Colonic mucosa (tissue), 4 donors: ENCODE measurements at regions not wholly inside any gene's neighbourhood (a gene's known extent, or its start where the extent isn't known, plus 50 kb on each side); places are given as distances from the start of the nearest gene placed in this dataset.

ENCODE experiments used
- DNase-seq: peaks from one replicate; pipeline ENCODE4 v3.0.0-alpha.2; 2020
- H3K27ac ChIP-seq: fragments of 200-600 bp; one replicate; pipeline ENCODE4 v1.8.0; 2021
- H3K27me3 ChIP-seq: fragments of 200-600 bp; one replicate; pipeline ENCODE4 v1.8.0; 2021
- H3K36me3 ChIP-seq: fragments of 200-600 bp; one replicate; pipeline ENCODE4 v1.8.0; 2021
- H3K4me1 ChIP-seq: fragments of 200-600 bp; one replicate; pipeline ENCODE4 v1.8.0; 2021; ENCODE audit warnings: mild to moderate bottlenecking
- H3K4me3 ChIP-seq: fragments of 200-600 bp; one replicate; pipeline ENCODE4 v1.8.0; 2021
- H3K9ac ChIP-seq, 2 donors: one replicate each; pipeline ENCODE4 v1.7.0; 2013; ENCODE audit warnings: control low read depth in 2 of 2, low read depth in 2 of 2, low read length in 2 of 2
- H3K9me3 ChIP-seq: fragments of 200-600 bp; one replicate; pipeline ENCODE4 v1.8.0; 2021
- intact Hi-C: fragments of 100-400 bp; cut with DNase I; formaldehyde crosslinking; loops from one replicate; pipeline ENCODE4 v1.14.1; 2022
- TF ChIP-seq, protein P1 (sequence below): fragments of 200-600 bp; IDR thresholded peaks from one replicate; pipeline ENCODE4 v1.8.0; 2022; ENCODE audit warnings: antibody characterized with exemption, mild to moderate bottlenecking
- donor health status: healthy.
- donor health status: DM: no; HTN: no; CAD: no.
- donor health status: DM: no; HTN: no; CAD: no.

DNA sequence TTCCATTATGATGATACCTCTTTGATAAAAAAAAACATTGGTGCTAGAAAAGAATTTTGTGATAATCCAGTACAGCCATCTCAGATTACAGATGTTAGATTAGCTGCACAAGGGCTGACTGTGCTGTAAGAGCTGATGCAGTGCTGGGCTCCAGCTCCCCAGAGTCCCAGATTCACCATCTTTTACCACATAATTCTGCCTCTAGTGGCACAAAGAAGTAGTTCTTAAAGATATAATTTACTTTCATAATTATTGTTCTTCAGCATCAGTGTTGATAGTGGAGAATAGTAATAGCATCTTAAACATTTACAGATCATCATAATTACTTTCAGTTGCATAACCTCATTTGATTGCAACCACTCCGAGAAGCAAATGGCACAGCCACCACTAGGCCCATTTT is 262.1 kb downstream of the BRINP2 start:
- DNase-seq, result no peak
- Histone ChIP-seq H3K4me1 (no peaks in the 10 kb centered on the region), H3K27ac (no peak overlapping the region), H3K36me3 (no peaks in the 10 kb centered on the region), H3K4me3 (no peak overlapping the region), H3K9ac (no peak overlapping the region), H3K27me3 (no peaks in the 10 kb centered on the region), H3K9me3 (no peaks in the 10 kb centered on the region)
- TF ChIP-seq, protein P1, sequence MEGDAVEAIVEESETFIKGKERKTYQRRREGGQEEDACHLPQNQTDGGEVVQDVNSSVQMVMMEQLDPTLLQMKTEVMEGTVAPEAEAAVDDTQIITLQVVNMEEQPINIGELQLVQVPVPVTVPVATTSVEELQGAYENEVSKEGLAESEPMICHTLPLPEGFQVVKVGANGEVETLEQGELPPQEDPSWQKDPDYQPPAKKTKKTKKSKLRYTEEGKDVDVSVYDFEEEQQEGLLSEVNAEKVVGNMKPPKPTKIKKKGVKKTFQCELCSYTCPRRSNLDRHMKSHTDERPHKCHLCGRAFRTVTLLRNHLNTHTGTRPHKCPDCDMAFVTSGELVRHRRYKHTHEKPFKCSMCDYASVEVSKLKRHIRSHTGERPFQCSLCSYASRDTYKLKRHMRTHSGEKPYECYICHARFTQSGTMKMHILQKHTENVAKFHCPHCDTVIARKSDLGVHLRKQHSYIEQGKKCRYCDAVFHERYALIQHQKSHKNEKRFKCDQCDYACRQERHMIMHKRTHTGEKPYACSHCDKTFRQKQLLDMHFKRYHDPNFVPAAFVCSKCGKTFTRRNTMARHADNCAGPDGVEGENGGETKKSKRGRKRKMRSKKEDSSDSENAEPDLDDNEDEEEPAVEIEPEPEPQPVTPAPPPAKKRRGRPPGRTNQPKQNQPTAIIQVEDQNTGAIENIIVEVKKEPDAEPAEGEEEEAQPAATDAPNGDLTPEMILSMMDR, result no peak
- intact Hi-C loops, result no loop called here

GRCh38 chr1:177431123-177431522 is 260.4 kb downstream of the BRINP2 start:
- Histone ChIP-seq H3K4me3 (no peak overlapping the region), H3K36me3 (no peaks in the 10 kb centered on the region), H3K9me3 (no peaks in the 10 kb centered on the region), H3K4me1 (no peaks in the 10 kb centered on the region), H3K27ac (no peak overlapping the region), H3K27me3 (no peaks in the 10 kb centered on the region), H3K9ac (no peak overlapping the region)
- TF ChIP-seq, protein P1, result no peak
- no peak for DNase-seq
- intact Hi-C loops, result no loop called here

DNA sequence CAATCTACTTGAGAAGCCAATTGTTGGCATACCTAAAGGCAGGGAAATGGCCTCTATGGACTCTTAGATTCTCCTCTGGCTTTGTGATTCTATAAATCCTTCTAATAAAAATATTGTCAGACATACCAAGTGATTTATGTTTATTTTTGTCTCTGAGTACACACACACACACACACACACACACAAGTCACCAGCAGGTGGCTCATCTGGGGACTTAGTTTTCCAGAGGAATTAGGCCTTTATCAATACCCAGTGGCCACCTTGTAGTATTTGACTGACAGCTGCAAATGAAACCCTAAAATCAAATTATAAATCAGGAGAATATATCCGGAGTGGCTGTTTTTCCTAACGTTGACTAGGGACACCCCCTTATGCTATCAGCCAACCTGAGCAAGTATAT is 258.5 kb downstream of the BRINP2 start:
- DNase-seq, result no peak
- Histone ChIP-seq H3K9me3 (no peaks in the 10 kb centered on the region), H3K4me1 (no peaks in the 10 kb centered on the region), H3K27ac (no peak overlapping the region), H3K27me3 (no peaks in the 10 kb centered on the region), H3K36me3 (no peaks in the 10 kb centered on the region), H3K4me3 (no peak overlapping the region), H3K9ac (no peak overlapping the region)
- TF ChIP-seq, protein P1, result no peak
- intact Hi-C loops, result no loop called here

GRCh38 chr1:177427811-177428210 is 257.1 kb downstream of the BRINP2 start:
- Histone ChIP-seq H3K9me3 (no peaks in the 10 kb centered on the region), H3K4me1 (no peaks in the 10 kb centered on the region), H3K27me3 (no peaks in the 10 kb centered on the region), H3K36me3 (no peaks in the 10 kb centered on the region), H3K27ac (no peak overlapping the region), H3K9ac (no peak overlapping the region), H3K4me3 (no peak overlapping the region)
- TF ChIP-seq, protein P1, result no peak
- DNase-seq, result no peak
- intact Hi-C loops, result no loop called here

DNA sequence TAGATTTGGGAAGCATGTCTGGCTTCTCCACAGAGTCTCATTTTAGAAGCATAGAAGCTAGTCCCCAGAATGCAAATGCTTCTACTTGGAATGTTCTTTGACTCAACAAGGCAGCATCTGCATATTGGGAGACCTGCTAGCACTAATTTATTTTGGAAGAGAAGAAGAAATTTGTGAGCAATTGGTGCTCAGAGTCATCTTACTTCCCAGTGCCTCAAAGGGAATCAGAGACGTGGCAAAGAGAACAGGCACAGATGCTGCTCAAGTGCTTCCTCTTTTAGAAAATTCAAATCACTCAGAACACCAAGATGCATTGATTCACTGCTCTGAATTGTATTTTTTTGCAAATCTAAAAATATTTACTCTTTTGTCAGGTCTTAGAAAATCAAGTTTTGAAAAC is 255.7 kb downstream of the BRINP2 start:
- no peak overlapping the region for H3K9ac ChIP-seq
- no peaks in the 10 kb centered on the region for H3K27me3 ChIP-seq
- intact Hi-C loops, result no loop called here
- DNase-seq, result no peak
- H3K4me1 ChIP-seq, result no peaks in the 10 kb centered on the region
- no peak overlapping the region for H3K27ac ChIP-seq
- H3K4me3 ChIP-seq, result no peak overlapping the region
- no peaks in the 10 kb centered on the region for H3K9me3 ChIP-seq
- TF ChIP-seq, protein P1, result no peak
- no peaks in the 10 kb centered on the region for H3K36me3 ChIP-seq

DNA sequence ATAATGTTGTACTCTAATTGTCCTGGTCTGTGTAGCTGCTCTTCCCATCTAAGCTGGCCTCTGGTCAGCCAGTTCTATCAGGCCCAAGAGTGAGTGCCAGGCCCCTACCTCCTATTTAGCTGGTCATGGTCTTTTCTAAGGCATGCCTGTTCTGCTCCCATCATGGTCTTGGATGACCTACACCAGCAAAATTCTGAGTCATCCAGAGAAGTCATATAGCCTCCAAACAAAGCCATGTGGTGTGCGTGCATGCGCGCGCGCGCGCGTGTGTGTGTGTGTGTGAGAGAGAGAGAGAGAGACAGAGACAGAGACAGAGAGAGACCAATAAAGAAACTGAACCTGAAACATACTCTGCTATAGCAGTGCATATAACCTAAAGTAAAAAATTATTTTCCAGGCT is 254.4 kb downstream of the BRINP2 start:
- intact Hi-C loops, result no loop called here

More for the DNA sequence above, 254.4 kb downstream of the BRINP2 start:
- Histone ChIP-seq H3K9ac (no peak overlapping the region), H3K9me3 (no peaks in the 10 kb centered on the region), H3K4me1 (no peaks in the 10 kb centered on the region), H3K36me3 (no peaks in the 10 kb centered on the region), H3K27me3 (no peaks in the 10 kb centered on the region), H3K4me3 (no peak overlapping the region), H3K27ac (no peak overlapping the region)
- TF ChIP-seq, protein P1, result no peak
- DNase-seq, result no peak
